ENCODE measurements at regions not wholly inside any gene's neighbourhood (a gene's known extent, or its start where the extent isn't known, plus 50 kb on each side); places are given as distances from the start of the nearest gene placed in this dataset.

DNA sequence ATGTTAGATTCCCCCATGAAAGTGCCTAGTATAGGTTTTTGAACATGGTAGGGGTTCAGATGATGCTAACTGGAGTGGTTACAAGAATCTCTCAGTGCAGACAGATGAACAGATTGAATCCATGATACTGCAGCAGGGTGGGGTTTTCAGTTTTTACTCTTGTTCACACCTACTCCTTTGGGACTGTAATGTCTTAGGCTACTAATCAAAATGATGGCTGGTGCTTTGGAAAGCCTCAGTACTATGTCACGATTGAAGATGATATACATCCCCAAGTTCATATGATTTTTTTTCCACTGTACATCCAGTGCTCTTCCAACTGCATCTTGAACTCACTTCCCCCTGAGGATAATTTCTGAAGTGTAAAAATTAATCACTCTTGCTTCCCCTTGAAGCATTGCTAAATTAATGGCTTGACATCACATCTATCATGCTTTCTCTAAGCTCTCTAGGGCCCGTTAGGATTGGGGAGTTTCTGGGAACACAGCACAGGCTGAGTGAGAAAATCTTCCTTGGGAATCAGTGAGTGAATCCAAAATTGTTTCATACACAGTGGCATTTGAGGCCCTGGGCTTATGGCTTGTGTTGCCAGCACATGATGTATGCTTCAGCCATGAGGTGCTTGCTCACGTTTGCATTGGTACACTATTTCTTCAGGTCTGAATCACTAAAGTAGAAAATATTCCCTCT, 115.0 kb upstream of the TPRG1 start (continued):
- TF ChIP-seq, protein P1, sequence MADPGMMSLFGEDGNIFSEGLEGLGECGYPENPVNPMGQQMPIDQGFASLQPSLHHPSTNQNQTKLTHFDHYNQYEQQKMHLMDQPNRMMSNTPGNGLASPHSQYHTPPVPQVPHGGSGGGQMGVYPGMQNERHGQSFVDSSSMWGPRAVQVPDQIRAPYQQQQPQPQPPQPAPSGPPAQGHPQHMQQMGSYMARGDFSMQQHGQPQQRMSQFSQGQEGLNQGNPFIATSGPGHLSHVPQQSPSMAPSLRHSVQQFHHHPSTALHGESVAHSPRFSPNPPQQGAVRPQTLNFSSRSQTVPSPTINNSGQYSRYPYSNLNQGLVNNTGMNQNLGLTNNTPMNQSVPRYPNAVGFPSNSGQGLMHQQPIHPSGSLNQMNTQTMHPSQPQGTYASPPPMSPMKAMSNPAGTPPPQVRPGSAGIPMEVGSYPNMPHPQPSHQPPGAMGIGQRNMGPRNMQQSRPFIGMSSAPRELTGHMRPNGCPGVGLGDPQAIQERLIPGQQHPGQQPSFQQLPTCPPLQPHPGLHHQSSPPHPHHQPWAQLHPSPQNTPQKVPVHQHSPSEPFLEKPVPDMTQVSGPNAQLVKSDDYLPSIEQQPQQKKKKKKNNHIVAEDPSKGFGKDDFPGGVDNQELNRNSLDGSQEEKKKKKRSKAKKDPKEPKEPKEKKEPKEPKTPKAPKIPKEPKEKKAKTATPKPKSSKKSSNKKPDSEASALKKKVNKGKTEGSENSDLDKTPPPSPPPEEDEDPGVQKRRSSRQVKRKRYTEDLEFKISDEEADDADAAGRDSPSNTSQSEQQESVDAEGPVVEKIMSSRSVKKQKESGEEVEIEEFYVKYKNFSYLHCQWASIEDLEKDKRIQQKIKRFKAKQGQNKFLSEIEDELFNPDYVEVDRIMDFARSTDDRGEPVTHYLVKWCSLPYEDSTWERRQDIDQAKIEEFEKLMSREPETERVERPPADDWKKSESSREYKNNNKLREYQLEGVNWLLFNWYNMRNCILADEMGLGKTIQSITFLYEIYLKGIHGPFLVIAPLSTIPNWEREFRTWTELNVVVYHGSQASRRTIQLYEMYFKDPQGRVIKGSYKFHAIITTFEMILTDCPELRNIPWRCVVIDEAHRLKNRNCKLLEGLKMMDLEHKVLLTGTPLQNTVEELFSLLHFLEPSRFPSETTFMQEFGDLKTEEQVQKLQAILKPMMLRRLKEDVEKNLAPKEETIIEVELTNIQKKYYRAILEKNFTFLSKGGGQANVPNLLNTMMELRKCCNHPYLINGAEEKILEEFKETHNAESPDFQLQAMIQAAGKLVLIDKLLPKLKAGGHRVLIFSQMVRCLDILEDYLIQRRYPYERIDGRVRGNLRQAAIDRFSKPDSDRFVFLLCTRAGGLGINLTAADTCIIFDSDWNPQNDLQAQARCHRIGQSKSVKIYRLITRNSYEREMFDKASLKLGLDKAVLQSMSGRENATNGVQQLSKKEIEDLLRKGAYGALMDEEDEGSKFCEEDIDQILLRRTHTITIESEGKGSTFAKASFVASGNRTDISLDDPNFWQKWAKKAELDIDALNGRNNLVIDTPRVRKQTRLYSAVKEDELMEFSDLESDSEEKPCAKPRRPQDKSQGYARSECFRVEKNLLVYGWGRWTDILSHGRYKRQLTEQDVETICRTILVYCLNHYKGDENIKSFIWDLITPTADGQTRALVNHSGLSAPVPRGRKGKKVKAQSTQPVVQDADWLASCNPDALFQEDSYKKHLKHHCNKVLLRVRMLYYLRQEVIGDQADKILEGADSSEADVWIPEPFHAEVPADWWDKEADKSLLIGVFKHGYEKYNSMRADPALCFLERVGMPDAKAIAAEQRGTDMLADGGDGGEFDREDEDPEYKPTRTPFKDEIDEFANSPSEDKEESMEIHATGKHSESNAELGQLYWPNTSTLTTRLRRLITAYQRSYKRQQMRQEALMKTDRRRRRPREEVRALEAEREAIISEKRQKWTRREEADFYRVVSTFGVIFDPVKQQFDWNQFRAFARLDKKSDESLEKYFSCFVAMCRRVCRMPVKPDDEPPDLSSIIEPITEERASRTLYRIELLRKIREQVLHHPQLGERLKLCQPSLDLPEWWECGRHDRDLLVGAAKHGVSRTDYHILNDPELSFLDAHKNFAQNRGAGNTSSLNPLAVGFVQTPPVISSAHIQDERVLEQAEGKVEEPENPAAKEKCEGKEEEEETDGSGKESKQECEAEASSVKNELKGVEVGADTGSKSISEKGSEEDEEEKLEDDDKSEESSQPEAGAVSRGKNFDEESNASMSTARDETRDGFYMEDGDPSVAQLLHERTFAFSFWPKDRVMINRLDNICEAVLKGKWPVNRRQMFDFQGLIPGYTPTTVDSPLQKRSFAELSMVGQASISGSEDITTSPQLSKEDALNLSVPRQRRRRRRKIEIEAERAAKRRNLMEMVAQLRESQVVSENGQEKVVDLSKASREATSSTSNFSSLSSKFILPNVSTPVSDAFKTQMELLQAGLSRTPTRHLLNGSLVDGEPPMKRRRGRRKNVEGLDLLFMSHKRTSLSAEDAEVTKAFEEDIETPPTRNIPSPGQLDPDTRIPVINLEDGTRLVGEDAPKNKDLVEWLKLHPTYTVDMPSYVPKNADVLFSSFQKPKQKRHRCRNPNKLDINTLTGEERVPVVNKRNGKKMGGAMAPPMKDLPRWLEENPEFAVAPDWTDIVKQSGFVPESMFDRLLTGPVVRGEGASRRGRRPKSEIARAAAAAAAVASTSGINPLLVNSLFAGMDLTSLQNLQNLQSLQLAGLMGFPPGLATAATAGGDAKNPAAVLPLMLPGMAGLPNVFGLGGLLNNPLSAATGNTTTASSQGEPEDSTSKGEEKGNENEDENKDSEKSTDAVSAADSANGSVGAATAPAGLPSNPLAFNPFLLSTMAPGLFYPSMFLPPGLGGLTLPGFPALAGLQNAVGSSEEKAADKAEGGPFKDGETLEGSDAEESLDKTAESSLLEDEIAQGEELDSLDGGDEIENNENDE (IDR thresholded peaks at IDR 0.05; ENCODE audit: insufficient replicate concordance, low read length) = no peak
- TF ChIP-seq PHF8 (conservative IDR thresholded peaks at IDR 0.05; ENCODE audit: low read depth, low read length) (no peak), CEBPB (IDR thresholded peaks at IDR 0.05; ENCODE audit: low read depth, low read length) (no peak), RXRA (IDR thresholded peaks at IDR 0.05; ENCODE audit: insufficient read depth, low read depth, low read length) (no peak), SUZ12 (IDR thresholded peaks at IDR 0.05; ENCODE audit: low read length) (no peak), KDM1A (IDR thresholded peaks at IDR 0.05; ENCODE audit: borderline replicate concordance, low read length) (no peak), MAFK (IDR thresholded peaks at IDR 0.05; ENCODE audit: low read depth, low read length) (no peak), RBBP5 (IDR thresholded peaks at IDR 0.05; ENCODE audit: borderline replicate concordance, low read depth, low read length) (no peak), GTF2F1 (IDR thresholded peaks at IDR 0.05; ENCODE audit: borderline replicate concordance, low read depth, low read length) (no peak)
